Stimulated activated naive CD8-positive, alpha-beta T cell treated with anti-CD3 and anti-CD28 coated beads, Interleukin-15, Interleukin-2, amounts not matched to agents 100 U/mL and 50 U/mL, for 24 hours (primary cell): ENCODE measurements at regions not wholly inside any gene's neighbourhood (a gene's known extent, or its start where the extent isn't known, plus 50 kb on each side); places are given as distances from the start of the nearest gene placed in this dataset.
"Not testable (repeated sequence)": the region's sequence is repeated elsewhere in the genome, so short reads cannot be mapped to it uniquely, and the experiment has no call there.

ENCODE experiments used
- ATAC-seq: fragments of 150-1000 bp; cut with Tn5 transposase; one replicate; pipeline ENCODE4 v1.10.0; 2021
- DNase-seq: peaks from one replicate; pipeline ENCODE4 v3.0.0; 2021

DNA sequence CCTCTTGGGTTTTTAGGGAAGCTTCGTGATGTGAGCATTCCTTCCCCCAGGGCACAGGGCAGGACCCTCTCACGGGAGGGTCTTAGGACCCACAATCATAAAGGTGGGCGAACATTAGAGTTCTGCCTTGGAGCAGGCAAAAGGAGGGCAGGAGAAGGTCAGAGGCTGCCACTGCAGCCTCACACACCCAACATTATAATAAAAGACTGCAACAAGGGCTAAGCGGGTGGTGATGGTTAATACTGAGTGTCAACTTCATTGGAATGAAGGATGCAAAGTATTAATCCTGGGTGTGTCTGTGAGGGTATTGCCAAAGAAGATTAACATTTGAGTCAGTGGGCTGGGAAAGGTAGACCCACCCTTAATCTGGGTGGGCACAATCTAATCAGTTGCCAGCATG lies 206.6 kb upstream of the C2CD4B start:
- not testable (repeated sequence) for ATAC-seq, DNase-seq

DNA sequence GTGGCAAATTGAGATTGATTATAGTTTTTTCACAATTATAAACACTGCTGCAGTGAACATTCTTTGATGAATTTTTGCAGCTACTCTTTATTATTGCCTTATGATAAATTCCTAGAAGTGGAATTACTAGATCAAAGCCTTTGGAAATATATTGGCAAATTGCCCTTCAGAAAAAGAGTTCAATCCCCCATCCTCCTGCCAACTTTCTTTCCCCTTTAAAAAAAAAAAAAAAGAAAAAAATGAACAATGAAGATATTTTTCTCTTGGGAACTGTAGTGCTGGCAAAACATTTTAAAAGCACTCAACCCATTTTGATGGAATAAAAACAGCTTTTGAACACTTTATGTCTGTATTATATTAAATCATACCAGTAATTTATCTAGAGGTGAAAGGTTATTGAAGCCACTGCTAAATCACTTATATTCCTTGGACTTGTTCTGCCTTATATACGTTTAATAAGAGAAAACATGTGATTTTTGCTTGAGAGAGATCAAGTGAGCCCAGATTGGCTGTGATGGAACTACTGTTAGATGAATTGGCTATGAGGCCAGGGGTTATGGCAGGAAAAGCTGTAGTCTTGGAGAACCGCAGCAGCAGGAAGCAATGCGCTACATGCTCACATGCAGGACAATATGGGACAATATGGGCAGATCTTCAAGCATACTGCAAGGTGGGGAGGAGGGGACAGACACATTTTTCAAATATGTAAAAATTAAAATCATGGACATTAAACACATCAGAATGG lies 212.8 kb upstream of the C2CD4B start:
- no peak for ATAC-seq

GRCh38 chr15:62378772-62379498 lies 213.8 kb upstream of the C2CD4B start:
- no peak for DNase-seq
- no peak for ATAC-seq

More for the DNA sequence above, 212.8 kb upstream of the C2CD4B start:
- DNase-seq: no peak

- DNase-seq: no peak
- ATAC-seq: no peak
These were observed 214.9 kb upstream of the C2CD4B start for GRCh38 chr15:62380011-62380410.

GRCh38 chr15:62382046-62382445 lies 217.0 kb upstream of the C2CD4B start:
- DNase-seq: no peak
- no peak for ATAC-seq

- peak; percentile 78 for DNase-seq
- ATAC-seq: peak; percentile 81
These were observed 225.1 kb upstream of the C2CD4B start, which contains the start of gene TLN2 for GRCh38 chr15:62389885-62390790. TLN2 (plus strand) TSS chr15:62390550.

- ATAC-seq (no peak), DNase-seq (peak; percentile 48)
These were observed 225.9 kb upstream of the C2CD4B start for GRCh38 chr15:62390791-62391640.

DNA sequence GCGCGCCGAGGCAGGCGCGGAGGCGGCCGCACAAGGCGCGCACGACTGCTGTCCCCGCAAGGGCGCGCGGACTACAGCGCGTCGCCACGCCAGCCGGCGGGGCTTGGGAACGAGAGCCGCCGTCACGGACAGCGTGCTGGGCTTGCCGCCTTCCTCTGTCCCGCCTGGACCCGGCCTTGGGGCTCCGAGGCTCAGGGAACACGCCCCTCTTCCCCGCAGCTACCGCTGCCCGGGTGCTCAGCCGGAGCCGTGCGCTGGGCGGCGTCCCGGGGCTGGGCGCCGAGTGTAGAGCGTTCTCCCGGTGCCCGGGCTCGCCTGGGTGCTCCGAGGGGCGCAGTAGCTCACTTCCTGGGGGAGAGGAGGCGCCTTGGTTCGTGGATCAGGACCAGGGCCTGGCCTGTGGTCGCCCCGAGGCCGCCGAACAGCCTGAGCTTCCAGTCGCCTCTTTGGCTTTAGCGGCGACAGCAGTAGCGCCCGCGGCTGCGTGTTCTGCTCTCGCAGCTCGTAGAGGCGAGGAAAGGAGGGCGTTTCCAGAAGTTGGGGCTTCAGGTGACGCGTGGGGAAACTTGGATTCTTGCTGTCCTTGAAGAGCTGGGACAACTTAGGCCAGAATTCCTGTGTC lies 226.7 kb upstream of the C2CD4B start:
- DNase-seq: peak; percentile 40
- ATAC-seq: peak; percentile 60

- DNase-seq (peak; percentile 11), ATAC-seq (no peak)
These were observed 227.3 kb upstream of the C2CD4B start for GRCh38 chr15:62392376-62392775.

- ATAC-seq: no peak
- no peak for DNase-seq
These were observed 228.1 kb upstream of the C2CD4B start for GRCh38 chr15:62393196-62393595.

GRCh38 chr15:62394079-62394478 lies 229.0 kb upstream of the C2CD4B start:
- ATAC-seq (no peak), DNase-seq (no peak)

GRCh38 chr15:62400778-62401177 lies 235.7 kb upstream of the C2CD4B start:
- ATAC-seq (no peak), DNase-seq (no peak)

GRCh38 chr15:62402687-62403086 lies 237.6 kb upstream of the C2CD4B start:
- ATAC-seq (no peak), DNase-seq (no peak)

DNA sequence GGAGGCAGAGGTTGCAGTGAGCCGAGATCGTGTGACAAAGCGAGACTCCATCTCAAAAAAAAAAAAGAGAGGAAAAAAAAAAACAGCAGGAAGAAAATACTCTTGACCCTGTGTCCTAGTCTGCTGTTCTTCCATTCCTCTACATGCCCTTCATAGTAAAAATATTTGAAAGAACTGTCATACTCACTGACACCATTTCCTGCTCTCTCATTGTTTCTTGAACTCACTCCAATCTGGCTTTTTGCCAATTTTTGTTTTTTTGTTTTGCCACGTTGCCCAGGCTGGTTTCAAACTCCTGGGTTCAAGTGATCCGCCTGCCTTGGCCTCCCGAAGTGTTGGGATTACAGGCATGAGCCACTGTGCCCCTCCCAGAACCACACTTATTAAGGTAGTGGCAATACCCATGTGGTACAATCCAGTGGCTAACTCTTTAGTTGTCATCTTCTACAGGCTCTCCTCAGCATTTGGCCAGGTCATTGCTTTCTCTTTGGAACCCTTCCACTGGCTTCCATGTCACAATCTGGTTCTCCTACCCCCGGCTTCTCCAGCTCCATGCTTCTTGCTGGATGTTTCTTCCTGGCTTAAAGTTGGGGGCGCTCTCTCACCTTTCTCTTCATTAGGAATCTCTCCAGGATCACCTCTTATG lies 238.2 kb upstream of the C2CD4B start:
- DNase-seq: no peak
- ATAC-seq: no peak

DNA sequence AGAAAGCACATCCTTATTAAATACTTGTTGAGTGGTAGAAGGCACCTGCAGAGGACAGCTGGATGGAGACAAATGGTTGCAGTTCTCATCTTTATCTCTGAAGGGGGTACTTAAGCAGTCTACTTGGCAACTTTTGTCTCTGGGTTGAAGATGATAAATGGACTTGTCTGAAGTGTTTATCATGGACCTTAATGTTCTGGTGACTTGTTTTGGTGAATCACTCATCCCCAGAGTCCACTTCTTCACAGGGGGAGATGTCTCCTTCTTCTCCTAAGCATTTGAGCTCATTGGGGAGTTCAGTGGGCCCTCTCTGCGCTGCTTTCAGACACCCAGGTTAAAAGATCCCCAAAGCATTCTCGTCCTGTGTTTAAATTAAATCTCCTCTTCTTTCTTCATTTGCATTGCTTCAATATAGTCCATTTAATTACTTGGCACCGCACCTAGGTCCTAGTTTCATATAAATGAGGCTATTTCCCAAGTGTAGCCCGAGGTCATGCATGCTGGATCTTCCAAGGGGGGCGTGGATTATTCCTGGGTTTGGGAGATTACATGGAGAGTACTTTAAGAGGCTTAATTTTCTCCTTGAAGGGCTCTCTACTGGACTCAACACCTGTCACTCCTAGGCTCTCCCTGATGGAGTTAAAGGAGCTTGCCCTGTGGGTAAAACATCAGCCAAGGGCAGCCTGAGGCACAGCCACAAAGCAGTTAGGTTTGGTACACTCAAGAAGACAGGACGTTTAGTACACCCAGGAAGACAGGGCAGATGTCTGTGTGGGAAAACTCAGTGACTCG lies 239.3 kb upstream of the C2CD4B start:
- DNase-seq (no peak), ATAC-seq (no peak)

- DNase-seq: no peak
- ATAC-seq: no peak
These were observed 241.3 kb upstream of the C2CD4B start for GRCh38 chr15:62406305-62406891.

GRCh38 chr15:62407216-62407615 lies 242.1 kb upstream of the C2CD4B start:
- DNase-seq (no peak), ATAC-seq (no peak)

DNA sequence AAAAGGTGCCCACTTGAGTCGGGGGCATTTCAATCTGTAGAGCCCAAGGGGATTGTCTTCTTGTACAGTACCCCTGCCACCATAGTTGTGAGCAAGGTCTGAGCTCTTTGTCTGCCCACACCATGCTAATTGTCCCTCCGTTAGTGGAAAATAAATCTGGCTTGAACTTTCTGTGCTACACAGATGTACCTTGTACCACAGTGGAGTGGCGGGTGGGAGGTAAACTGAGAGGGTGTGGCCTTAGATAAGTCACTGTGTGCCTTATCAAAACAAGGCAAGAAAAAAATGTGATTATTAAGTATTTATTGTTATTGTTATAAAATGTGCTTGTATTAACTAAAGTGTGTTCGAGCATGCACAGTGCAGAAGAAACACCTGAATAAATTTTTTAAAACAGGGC lies 242.9 kb upstream of the C2CD4B start:
- no peak for DNase-seq
- ATAC-seq: no peak

- ATAC-seq: no peak
- no peak for DNase-seq
These were observed 244.4 kb upstream of the C2CD4B start for GRCh38 chr15:62409466-62409865.
